ENCODE measurements at regions not wholly inside any gene's neighbourhood (a gene's known extent, or its start where the extent isn't known, plus 50 kb on each side); places are given as distances from the start of the nearest gene placed in this dataset.
A peak's percentile ranks its signal among the peaks of the same experiment; 100 is the strongest.
"Not testable (repeated sequence)": the region's sequence is repeated elsewhere in the genome, so short reads cannot be mapped to it uniquely, and the experiment has no call there.

GRCh38 chr4:167989815-167990214, 102.5 kb upstream of the ANXA10 start:
- FAIRE-seq (no peak), DNase-seq (ENCODE audit: low read depth) (peak; percentile 5)
- no peak for TF ChIP-seq CTCF (IDR thresholded peaks at IDR 0.05; ENCODE audit: insufficient read depth, low read length, severe bottlenecking)
- no peaks in the 10 kb centered on the region for H3K36me3 ChIP-seq (ENCODE audit: control insufficient read depth, insufficient read depth, low read length)
- no peaks in the 10 kb centered on the region for H3K27me3 ChIP-seq (ENCODE audit: control insufficient read depth, insufficient read depth, low read length)
- no peak overlapping the region for H3K4me3 ChIP-seq (ENCODE audit: low read depth, low read length)

- H3K27me3 ChIP-seq (ENCODE audit: control insufficient read depth, insufficient read depth, low read length); H3K4me3 ChIP-seq (ENCODE audit: low read depth, low read length); DNase-seq (ENCODE audit: low read depth); H3K36me3 ChIP-seq (ENCODE audit: control insufficient read depth, insufficient read depth, low read length); FAIRE-seq: not testable (repeated sequence)
Measured at GRCh38 chr4:168008112-168008511, 84.2 kb upstream of the ANXA10 start.

GRCh38 chr4:168019019-168019651, 73.2 kb upstream of the ANXA10 start:
- no peak for TF ChIP-seq CTCF (IDR thresholded peaks at IDR 0.05; ENCODE audit: insufficient read depth, low read length, severe bottlenecking)
- DNase-seq (ENCODE audit: low read depth) (peak; percentile 53), FAIRE-seq (no peak)
- no peaks in the 10 kb centered on the region for H3K27me3 ChIP-seq (ENCODE audit: control insufficient read depth, insufficient read depth, low read length)
- H3K36me3 ChIP-seq (ENCODE audit: control insufficient read depth, insufficient read depth, low read length) = no peaks in the 10 kb centered on the region
- no peak overlapping the region for H3K4me3 ChIP-seq (ENCODE audit: low read depth, low read length)

GRCh38 chr4:168019921-168020320, 72.4 kb upstream of the ANXA10 start:
- TF ChIP-seq CTCF (IDR thresholded peaks at IDR 0.05; ENCODE audit: insufficient read depth, low read length, severe bottlenecking) = no peak
- Histone ChIP-seq H3K36me3 (ENCODE audit: control insufficient read depth, insufficient read depth, low read length) (no peaks in the 10 kb centered on the region), H3K27me3 (ENCODE audit: control insufficient read depth, insufficient read depth, low read length) (no peaks in the 10 kb centered on the region), H3K4me3 (ENCODE audit: low read depth, low read length) (no peak overlapping the region)
- no peak for FAIRE-seq
- no peak for DNase-seq (ENCODE audit: low read depth)

- Histone ChIP-seq H3K4me3 (ENCODE audit: low read depth, low read length) (no peak overlapping the region), H3K36me3 (ENCODE audit: control insufficient read depth, insufficient read depth, low read length) (no peaks in the 10 kb centered on the region), H3K27me3 (ENCODE audit: control insufficient read depth, insufficient read depth, low read length) (no peaks in the 10 kb centered on the region)
- DNase-seq (ENCODE audit: low read depth) (peak; percentile 75), FAIRE-seq (no peak)
- TF ChIP-seq CTCF (IDR thresholded peaks at IDR 0.05; ENCODE audit: insufficient read depth, low read length, severe bottlenecking) = no peak
Measured at GRCh38 chr4:168021666-168022065, 70.7 kb upstream of the ANXA10 start.

- H3K4me3 ChIP-seq (ENCODE audit: low read depth, low read length) = no peak overlapping the region
- TF ChIP-seq CTCF (IDR thresholded peaks at IDR 0.05; ENCODE audit: insufficient read depth, low read length, severe bottlenecking) = peak; percentile 34
- FAIRE-seq (no peak), DNase-seq (ENCODE audit: low read depth) (peak; percentile 45)
- no peaks in the 10 kb centered on the region for H3K27me3 ChIP-seq (ENCODE audit: control insufficient read depth, insufficient read depth, low read length)
- no peaks in the 10 kb centered on the region for H3K36me3 ChIP-seq (ENCODE audit: control insufficient read depth, insufficient read depth, low read length)
Measured at GRCh38 chr4:168028568-168028967, 63.8 kb upstream of the ANXA10 start.
